ENCODE measurements at regions not wholly inside any gene's neighbourhood (a gene's known extent, or its start where the extent isn't known, plus 50 kb on each side); places are given as distances from the start of the nearest gene placed in this dataset.

DNA sequence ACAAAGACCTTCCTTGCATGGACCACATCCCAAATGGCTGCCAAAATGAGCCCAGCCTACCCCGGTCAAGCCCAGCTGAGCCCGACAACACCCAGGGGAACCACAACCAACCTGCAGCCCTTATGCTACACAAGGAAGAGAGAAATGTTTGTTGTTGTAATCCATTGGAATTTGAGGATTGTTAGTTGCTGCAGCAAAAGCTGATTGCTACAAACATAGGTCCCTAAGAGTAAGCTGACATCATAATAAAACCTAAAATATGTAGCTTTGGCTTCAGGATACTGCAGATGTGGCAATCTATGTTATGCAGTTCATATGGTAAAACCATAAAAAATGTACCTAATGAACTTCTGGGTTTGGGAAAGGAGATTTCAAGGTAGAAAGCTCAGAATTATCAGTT lies 65.5 kb upstream of the DNAH14 start:
- Histone ChIP-seq H3K4me2 (ENCODE audit: insufficient read depth in 1 of 2, low read depth in 2 of 2, low read length in 2 of 2) (no peak overlapping the region), H2BK15ac (ENCODE audit: low read length) (no peak overlapping the region), H2AK5ac (ENCODE audit: low read depth, low read length) (no peak overlapping the region), H2BK20ac (ENCODE audit: low read length) (no peak overlapping the region), H3K27me3 (replicated peaks in 1 of 4; ENCODE audit: control insufficient read depth in 3 of 4, extremely low read depth in 1 of 4, insufficient read depth in 3 of 4, low read length in 3 of 4) (no peaks in the 10 kb centered on the region), H3K27ac (ENCODE audit: low read depth, low read length) (no peak overlapping the region), H3K9me3 (ENCODE audit: insufficient read depth in 2 of 2, low read depth in 1 of 2, low read length in 1 of 2) (peaks cover 0 to 5% of the 10 kb centered on the region in 2 experiments; a peak in 2 of 4 replicates), H3K4me3 (ENCODE audit: extremely low read depth in 1 of 4, insufficient read depth in 2 of 4, low read depth in 3 of 4, low read length in 4 of 4) (no peak overlapping the region), H3K56ac (replicated peaks; ENCODE audit: insufficient read length, low read depth, low read length) (no peak overlapping the region), H2BK12ac (ENCODE audit: low read depth, low read length) (no peak overlapping the region), H4K91ac (replicated peaks; ENCODE audit: insufficient read length, low read length) (no peak overlapping the region), H3K79me1 (ENCODE audit: low read depth, low read length) (no peaks in the 10 kb centered on the region), H3K23me2 (ENCODE audit: low read depth, low read length) (no peaks in the 10 kb centered on the region), H2BK5ac (ENCODE audit: low read depth, low read length) (no peak overlapping the region), H4K20me1 (replicated peaks in 1 of 2; ENCODE audit: control insufficient read depth in 1 of 2, insufficient read depth in 2 of 2, low read length in 2 of 2) (no peaks in the 10 kb centered on the region), H3K4ac (replicated peaks; ENCODE audit: insufficient read length, low read depth, low read length) (no peak overlapping the region), H2BK120ac (replicated peaks; ENCODE audit: low read depth, low read length) (no peak overlapping the region), H4K5ac (ENCODE audit: insufficient read length, low read depth, low read length) (no peak overlapping the region), H4K8ac (ENCODE audit: extremely low read depth, insufficient read depth, low read length) (no peak overlapping the region), H2AFZ (ENCODE audit: low read length) (no peak overlapping the region), H3K18ac (ENCODE audit: extremely low read depth, low read length) (no peak overlapping the region), H3K23ac (ENCODE audit: insufficient read length) (no peak overlapping the region), H3K36me3 (ENCODE audit: control insufficient read depth in 2 of 4, insufficient read depth in 4 of 4, low read length in 3 of 4) (no peaks in the 10 kb centered on the region), H3K4me1 (replicated peaks in 1 of 4; ENCODE audit: control insufficient read depth in 3 of 4, insufficient read depth in 4 of 4, low read length in 3 of 4) (no peaks in the 10 kb centered on the region), H3K9ac (replicated peaks in 1 of 4; ENCODE audit: extremely low read depth in 1 of 4, low read depth in 3 of 4, low read length in 3 of 4) (no peak overlapping the region), H3K79me2 (ENCODE audit: control insufficient read depth in 1 of 2, insufficient read depth in 2 of 2, low read length in 2 of 2) (no peaks in the 10 kb centered on the region), H3K14ac (ENCODE audit: insufficient read length) (no peak overlapping the region)
- TF ChIP-seq ATF2 (IDR thresholded peaks at IDR 0.05; ENCODE audit: low read length) (no peak), USF2 (IDR thresholded peaks at IDR 0.05; ENCODE audit: low read length) (no peak), E2F6 (IDR thresholded peaks at IDR 0.05) (no peak)
- WGBS, 2 experiments (ENCODE audit: extremely low coverage in 1 of 2, insufficient coverage in 1 of 2, insufficient read length in 1 of 2, insufficient replicate concordance in 2 of 2, low coverage in 1 of 2, low lambda C conversion rate in 2 of 2, missing lambda C conversion rate in 1 of 2), result 88% methylated on average over 2 of the region's 2 CpGs; no CpG with 5 or more reads in 1 of the 2 experiments
- ChIA-PET CTCF (ENCODE audit: partially characterized antibody) (interaction anchor here (1.2 to 4.3 kb wide), 4 partner anchors 10 to 130 kb away, joined by 3 to 51 read pairs (median 8); no protein-coding TSS in a partner anchor), POLR2A (ENCODE audit: partially characterized antibody) (no interaction called here)
- DNase-seq (ENCODE audit: low read depth in 1 of 2, low spot score in 2 of 2) (no peak), FAIRE-seq (no peak)
